H1 (cell line): ENCODE measurements at regions not wholly inside any gene's neighbourhood (a gene's known extent, or its start where the extent isn't known, plus 50 kb on each side); places are given as distances from the start of the nearest gene placed in this dataset.

Experiments
- CTCF ChIA-PET: fragments of 300-600 bp; sonication (Branson Sonifier 250); formaldehyde crosslinking; loops from one replicate; lab custom pipeline; 2021; ENCODE audit not compliant: partially characterized antibody; lab: Charles Lee
- POLR2A ChIA-PET: fragments of 300-600 bp; sonication (Branson Sonifier 250); formaldehyde crosslinking; loops from one replicate; lab custom pipeline; 2021; ENCODE audit warnings: inconsistent platforms; ENCODE audit not compliant: partially characterized antibody; lab: Charles Lee
- DNase-seq, 2 experiments: peaks; one replicate each; pipeline versions ENCODE4 v3.0.0 to v3.0.0-alpha.2; 2010 to 2022; ENCODE audit warnings: low spot score in 2 of 2, low read depth in 1 of 2, mixed read lengths in 1 of 2
- FAIRE-seq: peaks from 2 replicates; lab custom pipeline; 2011; peaks lifted over from hg19 to GRCh38; lab: Jason Lieb, UNC
- H2AFZ ChIP-seq: 2 replicates; pipeline ENCODE4 v1.8.1; 2012; ENCODE audit warnings: low read length, inconsistent platforms
- H2AK5ac ChIP-seq: 2 replicates; pipeline ENCODE4 v1.6.1; 2013; ENCODE audit warnings: low read depth, low read length
- H2BK120ac ChIP-seq: replicated peaks from 2 replicates; pipeline ENCODE3; 2013; ENCODE audit warnings: low read depth, low read length, inconsistent platforms
- H2BK12ac ChIP-seq: 2 replicates; pipeline ENCODE4 v1.6.1; 2013; ENCODE audit warnings: low read depth, low read length
- H2BK15ac ChIP-seq: 2 replicates; pipeline ENCODE4 v1.6.1; 2013; ENCODE audit warnings: low read length
- H2BK20ac ChIP-seq: 2 replicates; pipeline ENCODE4 v1.6.1; 2013; ENCODE audit warnings: low read length
- H2BK5ac ChIP-seq: 2 replicates; pipeline ENCODE4 v1.6.1; 2013; ENCODE audit warnings: low read depth, low read length
- H3K14ac ChIP-seq: 2 replicates; pipeline ENCODE4 v1.6.1; 2013; ENCODE audit warnings: inconsistent platforms; ENCODE audit not compliant: insufficient read length
- H3K18ac ChIP-seq: 2 replicates; pipeline ENCODE4 v1.6.1; 2013; ENCODE audit warnings: low read length; ENCODE audit errors: extremely low read depth
- H3K23ac ChIP-seq: 2 replicates; pipeline ENCODE4 v1.6.1; 2013; ENCODE audit warnings: inconsistent platforms; ENCODE audit not compliant: insufficient read length
- H3K23me2 ChIP-seq: 2 replicates; pipeline ENCODE4 v1.6.1; 2013; ENCODE audit warnings: low read depth, low read length
- H3K27ac ChIP-seq: 2 replicates; pipeline ENCODE4 v1.6.1; 2011; ENCODE audit warnings: low read depth, low read length, inconsistent platforms
- H3K27me3 ChIP-seq, 4 experiments: replicated peaks in 1 of 4; 1 replicate in 1 of 4; 2 replicates in 3 of 4; pipeline versions ENCODE4 v1.6.1 to v1.8.1; 2011 to 2013; ENCODE audit warnings: low read length in 3 of 4, mild to moderate bottlenecking in 3 of 4, inconsistent platforms in 2 of 4, mixed read lengths in 2 of 4, moderate library complexity in 1 of 4; ENCODE audit not compliant: control insufficient read depth in 3 of 4, insufficient read depth in 3 of 4; ENCODE audit errors: extremely low read depth in 1 of 4
- H3K36me3 ChIP-seq, 4 experiments: 2 replicates each; pipeline versions ENCODE4 v1.6.1 to v1.8.1; 2011 to 2013; ENCODE audit warnings: mild to moderate bottlenecking in 4 of 4, low read length in 3 of 4, moderate library complexity in 2 of 4, control low read depth in 1 of 4, inconsistent platforms in 1 of 4; ENCODE audit not compliant: insufficient read depth in 4 of 4, control insufficient read depth in 2 of 4
- H3K4ac ChIP-seq: replicated peaks from 2 replicates; pipeline ENCODE3; 2013; ENCODE audit warnings: low read length, low read depth, mixed read lengths, inconsistent platforms; ENCODE audit not compliant: insufficient read length
- H3K4me1 ChIP-seq, 4 experiments: replicated peaks in 1 of 4; 1 replicate in 1 of 4; 2 replicates in 3 of 4; pipeline versions ENCODE4 v1.6.1 to v1.8.1; 2011 to 2013; ENCODE audit warnings: low read length in 3 of 4, inconsistent platforms in 2 of 4, mixed read lengths in 1 of 4; ENCODE audit not compliant: insufficient read depth in 4 of 4, control insufficient read depth in 3 of 4
- H3K4me2 ChIP-seq, 2 experiments: 2 replicates each; pipeline versions ENCODE4 v1.6.1 to v1.8.1; 2011 to 2013; ENCODE audit warnings: low read depth in 2 of 2, low read length in 2 of 2, control low read depth in 1 of 2, inconsistent platforms in 1 of 2, mild to moderate bottlenecking in 1 of 2; ENCODE audit not compliant: insufficient read depth in 1 of 2
- H3K4me3 ChIP-seq, 4 experiments: fragments of 200-600, 300-600 bp in 1 of 4; sonication (generic), shearing (Covaris generic), sonication (Bioruptor Twin) in 1 of 4; 2 replicates each; pipeline versions ENCODE4 v1.5.1 to v1.8.1; 2011 to 2016; ENCODE audit warnings: low read length in 4 of 4, low read depth in 3 of 4, control low read depth in 2 of 4, inconsistent platforms in 2 of 4, mild to moderate bottlenecking in 2 of 4, mixed read lengths in 1 of 4, moderate library complexity in 1 of 4; ENCODE audit not compliant: insufficient read depth in 2 of 4; ENCODE audit errors: extremely low read depth in 1 of 4
- H3K56ac ChIP-seq: replicated peaks from 2 replicates; pipeline ENCODE3; 2013; ENCODE audit warnings: low read depth, mild to moderate bottlenecking, mixed read lengths, low read length, inconsistent platforms; ENCODE audit not compliant: insufficient read length
- H3K79me1 ChIP-seq: 2 replicates; pipeline ENCODE4 v1.6.1; 2013; ENCODE audit warnings: low read depth, low read length, control low read depth
- H3K79me2 ChIP-seq, 2 experiments: 2 replicates each; pipeline versions ENCODE4 v1.6.1 to v1.8.1; 2012 to 2013; ENCODE audit warnings: low read length in 2 of 2, mild to moderate bottlenecking in 2 of 2, inconsistent platforms in 1 of 2; ENCODE audit not compliant: insufficient read depth in 2 of 2, control insufficient read depth in 1 of 2
- H3K9ac ChIP-seq, 4 experiments: replicated peaks in 1 of 4; 1 replicate in 1 of 4; 2 replicates in 3 of 4; pipeline versions ENCODE4 v1.6.1 to v1.8.1; 2011 to 2013; ENCODE audit warnings: low read depth in 3 of 4, low read length in 3 of 4, control low read depth in 2 of 4, mild to moderate bottlenecking in 2 of 4, moderate library complexity in 2 of 4, inconsistent platforms in 1 of 4; ENCODE audit errors: extremely low read depth in 1 of 4
- H3K9me3 ChIP-seq, 2 experiments: 2 replicates each; pipeline versions ENCODE4 v1.6.1 to v1.8.1; 2012 to 2013; ENCODE audit warnings: mild to moderate bottlenecking in 2 of 2, moderate library complexity in 2 of 2, control low read depth in 1 of 2, inconsistent platforms in 1 of 2, low read depth in 1 of 2, low read length in 1 of 2, mixed read lengths in 1 of 2; ENCODE audit not compliant: insufficient read depth in 2 of 2
- H4K20me1 ChIP-seq, 2 experiments: replicated peaks in 1 of 2; 2 replicates each; pipeline versions ENCODE3 to v1.8.1; 2011 to 2013; ENCODE audit warnings: inconsistent platforms in 2 of 2, low read length in 2 of 2, mild to moderate bottlenecking in 1 of 2; ENCODE audit not compliant: insufficient read depth in 2 of 2, control insufficient read depth in 1 of 2
- H4K5ac ChIP-seq: 2 replicates; pipeline ENCODE4 v1.6.1; 2013; ENCODE audit warnings: low read length, low read depth, mixed read lengths, inconsistent platforms; ENCODE audit not compliant: insufficient read length
- H4K8ac ChIP-seq: 2 replicates; pipeline ENCODE4 v1.8.0; 2013; ENCODE audit warnings: mild to moderate bottlenecking, moderate library complexity, low read length, inconsistent platforms; ENCODE audit not compliant: insufficient read depth; ENCODE audit errors: extremely low read depth
- H4K91ac ChIP-seq: replicated peaks from 2 replicates; pipeline ENCODE3; 2013; ENCODE audit warnings: low read length, mixed read lengths, inconsistent platforms; ENCODE audit not compliant: insufficient read length
- NRF1 ChIP-seq: IDR thresholded peaks from 2 replicates; pipeline ENCODE4 v1.6.1; 2011; ENCODE audit warnings: mild to moderate bottlenecking, low read depth, low read length, improper control_type of control experiment
- RXRA ChIP-seq: IDR thresholded peaks from 2 replicates; pipeline ENCODE4 v1.6.1; 2011; ENCODE audit warnings: low read depth, mild to moderate bottlenecking, low read length, moderate library complexity; ENCODE audit not compliant: insufficient read depth
- SIX5 ChIP-seq: IDR thresholded peaks from 2 replicates; pipeline ENCODE4 v1.6.1; 2011; ENCODE audit warnings: mild to moderate bottlenecking, low read depth, low read length
- TBP ChIP-seq: IDR thresholded peaks from 2 replicates; pipeline ENCODE4 v1.6.1; 2011; ENCODE audit warnings: low read depth, low read length, improper control_type of control experiment
- WGBS, 2 experiments: shearing (Covaris generic) in 1 of 2; methylation state at CpG; one replicate each; pipeline versions ENCODE4 v1.1.6 to v1.1.7; 2013 to 2015; ENCODE audit warnings: low lambda C conversion rate in 2 of 2, mixed read lengths in 2 of 2, inconsistent platforms in 1 of 2, low coverage in 1 of 2, missing lambda C conversion rate in 1 of 2; ENCODE audit not compliant: insufficient replicate concordance in 2 of 2, insufficient coverage in 1 of 2, insufficient read length in 1 of 2; ENCODE audit errors: extremely low coverage in 1 of 2, missing lambda C conversion rate in 1 of 2; 5-methylcytosine and 5-hydroxymethylcytosine counted together

- peak overlapping the region; percentile 2; the same call in 1 of the 2 replicates for H2BK15ac ChIP-seq
- WGBS, 2 experiments: 90% methylated on average over 9 of the region's 9 CpGs; no CpG with 5 or more reads in 1 of the 2 experiments
- no peak overlapping the region for H2BK5ac ChIP-seq
- FAIRE-seq: no peak
- H3K79me2 ChIP-seq: no peaks in the 10 kb centered on the region
- H3K27ac ChIP-seq: no peak overlapping the region
- H3K36me3 ChIP-seq: no peaks in the 10 kb centered on the region
- H2BK12ac ChIP-seq: no peak overlapping the region
- no peaks in the 10 kb centered on the region for H4K20me1 ChIP-seq
- H2AK5ac ChIP-seq: no peak overlapping the region
- H3K4me3 ChIP-seq: no peak overlapping the region
- POLR2A ChIA-PET: no interaction called here
- peak overlapping the region; percentile 66 for H2AFZ ChIP-seq
- no peak overlapping the region for H4K8ac ChIP-seq
- H3K14ac ChIP-seq: no peak overlapping the region
- no peak overlapping the region for H2BK120ac ChIP-seq
- H4K5ac ChIP-seq: no peak overlapping the region
- no peak overlapping the region for H3K9ac ChIP-seq
- H3K27me3 ChIP-seq: peaks cover 0 to 3% (median 1%) of the 10 kb centered on the region in 4 experiments; a peak in 1 of 7 replicates
- TF ChIP-seq RXRA (no peak), SIX5 (no peak), TBP (peak; percentile 50; the same call in 1 of the 2 replicates), NRF1 (no peak)
- TF ChIP-seq, all 59 proteins: peak for 1
- Histone ChIP-seq H2BK20ac (no peak overlapping the region), H3K4me2 (no peak overlapping the region), H3K4ac (no peak overlapping the region), H3K18ac (no peak overlapping the region), H3K56ac (no peak overlapping the region), H3K23ac (no peak overlapping the region), H3K23me2 (no peaks in the 10 kb centered on the region), H3K4me1 (peaks cover 0 to 2% (median 0%) of the 10 kb centered on the region in 4 experiments; a peak in 2 of 7 replicates), H3K79me1 (no peaks in the 10 kb centered on the region), H3K9me3 (no peaks in the 10 kb centered on the region), H4K91ac (no peak overlapping the region)
- CTCF ChIA-PET: interaction anchor here (0.6 to 1.8 kb wide), 2 partner anchors 10 to 892 kb away, joined by 3 to 5 read pairs; no protein-coding TSS in a partner anchor
- DNase-seq: peak in 1 of 2 experiments; percentile 42
Measured at GRCh38 chr16:22665048-22665797, 148.7 kb upstream of the HS3ST2 start.
